GM12874 (cell line): ENCODE measurements at regions not wholly inside any gene's neighbourhood (a gene's known extent, or its start where the extent isn't known, plus 50 kb on each side); places are given as distances from the start of the nearest gene placed in this dataset.

Experiments
- CTCF ChIP-seq: IDR thresholded peaks from 2 replicates; pipeline ENCODE4 v1.5.1; 2011; ENCODE audit warnings: low read depth, mild to moderate bottlenecking, control low read depth, low read length, moderate library complexity; ENCODE audit not compliant: insufficient read depth

GRCh38 chr6:159398633-159399032 is 229.4 kb downstream of the FNDC1 start:
- TF ChIP-seq CTCF, result no peak

- no peak for TF ChIP-seq CTCF
These were observed 228.6 kb downstream of the FNDC1 start for GRCh38 chr6:159397753-159398152.

GRCh38 chr6:159395609-159396008 is 226.4 kb downstream of the FNDC1 start:
- no peak for TF ChIP-seq CTCF

- no peak for TF ChIP-seq CTCF
These were observed 221.2 kb downstream of the FNDC1 start for GRCh38 chr6:159390381-159390780.

GRCh38 chr6:159389695-159390094 is 220.5 kb downstream of the FNDC1 start:
- no peak for TF ChIP-seq CTCF

GRCh38 chr6:159380114-159380513 is 210.9 kb downstream of the FNDC1 start:
- no peak for TF ChIP-seq CTCF

GRCh38 chr6:159378411-159379328 is 209.5 kb downstream of the FNDC1 start:
- no peak for TF ChIP-seq CTCF
